ENCODE measurements at regions not wholly inside any gene's neighbourhood (a gene's known extent, or its start where the extent isn't known, plus 50 kb on each side); places are given as distances from the start of the nearest gene placed in this dataset.

GRCh38 chr13:97171136-97171535, 51.0 kb upstream of the MBNL2 start:
- intact Hi-C loops (cut with micrococcal nuclease; ENCODE audit: unreplicated experiment), result no loop called here
- H3K4me2 ChIP-seq, result no peak overlapping the region
- ChIA-PET POLR2A (ENCODE audit: unreplicated experiment) (interaction anchor here (0.6 kb wide), 1 partner anchor 51 kb away, joined by 12 read pairs; the partner anchor contains the start of gene MBNL2), CTCF (no interaction called here)
- H3K4me1 ChIP-seq (replicated peaks; ENCODE audit: insufficient read depth), result peaks cover under 1% of the 10 kb centered on the region
- no peak overlapping the region for H2AFZ ChIP-seq
- H3K9me2 ChIP-seq (ENCODE audit: insufficient read depth), result no peaks in the 10 kb centered on the region
- no peaks in the 10 kb centered on the region for H3K27me3 ChIP-seq (ENCODE audit: insufficient read depth, low read depth)
- TF ChIP-seq EZH2 (IDR thresholded peaks at IDR 0.05; ENCODE audit: low read depth) (no peak), CTCF (conservative IDR thresholded peaks at IDR 0.05) (no peak)
- no peak overlapping the region for H3K4me3 ChIP-seq
- no TSS peak for BruUV-seq (replicated peaks)
- peaks cover 4% of the 10 kb centered on the region; the same call in 1 of the 2 replicates for H3K36me3 ChIP-seq (ENCODE audit: low read depth)
- no peak overlapping the region for H3K27ac ChIP-seq
- H3K9me3 ChIP-seq (ENCODE audit: insufficient read depth, low read depth), result no peaks in the 10 kb centered on the region
- no peak for DNase-seq
- no peaks in the 10 kb centered on the region for H3K79me2 ChIP-seq (ENCODE audit: low read depth)
- H3F3A ChIP-seq (ENCODE audit: insufficient read depth, low read depth), result no peaks in the 10 kb centered on the region
- H4K20me1 ChIP-seq (ENCODE audit: insufficient read depth), result no peaks in the 10 kb centered on the region

Data from PC-9 (cell line).